Brain microvascular endothelial cell (primary cell): ENCODE measurements at regions not wholly inside any gene's neighbourhood (a gene's known extent, or its start where the extent isn't known, plus 50 kb on each side); places are given as distances from the start of the nearest gene placed in this dataset.

Source experiments
- DNase-seq: peaks from one replicate; pipeline ENCODE4 v3.0.0-alpha.2; 2020
- H3K27ac ChIP-seq: fragments of 250-450 bp; sonication (Bioruptor Pico); 2 replicates; pipeline ENCODE4 v1.5.1; 2020; ENCODE audit warnings: mild to moderate bottlenecking, moderate library complexity
- H3K27me3 ChIP-seq: fragments of 250-450 bp; sonication (Bioruptor Pico); replicated peaks from 2 replicates; pipeline ENCODE4 v1.5.1; 2020; ENCODE audit warnings: mild to moderate bottlenecking
- H3K36me3 ChIP-seq: fragments of 250-450 bp; sonication (Bioruptor Pico); replicated peaks from 2 replicates; pipeline ENCODE4 v1.5.1; 2020; ENCODE audit warnings: mild to moderate bottlenecking
- H3K4me3 ChIP-seq: 2 replicates; pipeline ENCODE4 v1.5.1; 2011; ENCODE audit warnings: low read depth, mild to moderate bottlenecking, control low read depth, low read length, moderate library complexity
- CTCF ChIP-seq: IDR thresholded peaks from 2 replicates; pipeline ENCODE4 v1.5.1; 2011; ENCODE audit warnings: low read depth, mild to moderate bottlenecking, moderate library complexity, low read length, control low read depth, inconsistent platforms; ENCODE audit errors: missing control alignments
- in situ Hi-C: cut with HindIII; loops from 2 replicates; pipeline ENCODE4 v1.10.0; 2017; ENCODE audit warnings: low sequenced_read_pairs, low pct_ligation_motif_present

- DNase-seq: no peak
- no peaks in the 10 kb centered on the region for H3K36me3 ChIP-seq
- TF ChIP-seq CTCF: no peak
- no peak overlapping the region for H3K27ac ChIP-seq
- no peaks in the 10 kb centered on the region for H3K27me3 ChIP-seq
- H3K4me3 ChIP-seq: no peak overlapping the region
- in situ Hi-C loops: no loop called here
Observed at GRCh38 chr6:137775720-137776119, 91.3 kb upstream of the TNFAIP3 start.

- Histone ChIP-seq H3K4me3 (no peak overlapping the region), H3K27ac (peak overlapping the region; percentile 14), H3K36me3 (no peaks in the 10 kb centered on the region), H3K27me3 (no peaks in the 10 kb centered on the region)
- no peak for TF ChIP-seq CTCF
- in situ Hi-C loops: no loop called here
- DNase-seq: no peak
Observed at GRCh38 chr6:137776256-137776655, 90.8 kb upstream of the TNFAIP3 start.

- peak; percentile 68 for DNase-seq
- H3K4me3 ChIP-seq: no peak overlapping the region
Observed at GRCh38 chr6:137776786-137777686, 90.0 kb upstream of the TNFAIP3 start.

GRCh38 chr6:137777687-137778075 is 89.4 kb upstream of the TNFAIP3 start:
- no peak for TF ChIP-seq CTCF
- Histone ChIP-seq H3K27ac (peak overlapping the region; percentile 79), H3K27me3 (no peaks in the 10 kb centered on the region), H3K4me3 (no peak overlapping the region), H3K36me3 (no peaks in the 10 kb centered on the region)
- in situ Hi-C loops: no loop called here
- no peak for DNase-seq

More at GRCh38 chr6:137776786-137777686, 90.0 kb upstream of the TNFAIP3 start:
- H3K27ac ChIP-seq: peak overlapping the region; percentile 79
- in situ Hi-C loops: no loop called here
- H3K36me3 ChIP-seq: no peaks in the 10 kb centered on the region
- no peaks in the 10 kb centered on the region for H3K27me3 ChIP-seq
- TF ChIP-seq CTCF: peak; percentile 37

- no peaks in the 10 kb centered on the region for H3K36me3 ChIP-seq
- DNase-seq: no peak
- no peak for TF ChIP-seq CTCF
Observed at GRCh38 chr6:137779982-137780381, 87.1 kb upstream of the TNFAIP3 start.

More at GRCh38 chr6:137779982-137780381, 87.1 kb upstream of the TNFAIP3 start:
- H3K27me3 ChIP-seq: no peaks in the 10 kb centered on the region
- no peak overlapping the region for H3K27ac ChIP-seq
- H3K4me3 ChIP-seq: no peak overlapping the region
- in situ Hi-C loops: no loop called here
